ENCODE measurements at regions not wholly inside any gene's neighbourhood (a gene's known extent, or its start where the extent isn't known, plus 50 kb on each side); places are given as distances from the start of the nearest gene placed in this dataset.
"Not testable (repeated sequence)": the region's sequence is repeated elsewhere in the genome, so short reads cannot be mapped to it uniquely, and the experiment has no call there.

- H3K36me3 Mint-ChIP-seq (ENCODE audit: insufficient read depth) = no peaks in the 10 kb centered on the region
- DNase-seq (no peak), ATAC-seq (replicated peaks) (no peak)
- H3K4me3 Mint-ChIP-seq = no peak overlapping the region
- H3K9me3 Mint-ChIP-seq = peaks cover 14% of the 10 kb centered on the region in 2 donors
- H3K27me3 Mint-ChIP-seq = no peaks in the 10 kb centered on the region
- no peaks in the 10 kb centered on the region for H3K4me1 Mint-ChIP-seq (ENCODE audit: low read depth in 2 of 2)
- H3K27ac Mint-ChIP-seq = no peak overlapping the region
Measured at GRCh38 chr7:81277691-81278090, 358.8 kb upstream of the SEMA3C start.

- no peaks in the 10 kb centered on the region for H3K4me1 Mint-ChIP-seq (ENCODE audit: low read depth in 2 of 2)
- peaks cover 9 to 14% of the 10 kb centered on the region in 2 donors for H3K9me3 Mint-ChIP-seq
- H3K27me3 Mint-ChIP-seq = no peaks in the 10 kb centered on the region
- ATAC-seq (replicated peaks) (no peak), DNase-seq (no peak)
- H3K4me3 Mint-ChIP-seq = no peak overlapping the region
- H3K36me3 Mint-ChIP-seq (ENCODE audit: insufficient read depth) = no peaks in the 10 kb centered on the region
- H3K27ac Mint-ChIP-seq = no peak overlapping the region
Measured at GRCh38 chr7:81273601-81274397, 354.9 kb upstream of the SEMA3C start.

DNA sequence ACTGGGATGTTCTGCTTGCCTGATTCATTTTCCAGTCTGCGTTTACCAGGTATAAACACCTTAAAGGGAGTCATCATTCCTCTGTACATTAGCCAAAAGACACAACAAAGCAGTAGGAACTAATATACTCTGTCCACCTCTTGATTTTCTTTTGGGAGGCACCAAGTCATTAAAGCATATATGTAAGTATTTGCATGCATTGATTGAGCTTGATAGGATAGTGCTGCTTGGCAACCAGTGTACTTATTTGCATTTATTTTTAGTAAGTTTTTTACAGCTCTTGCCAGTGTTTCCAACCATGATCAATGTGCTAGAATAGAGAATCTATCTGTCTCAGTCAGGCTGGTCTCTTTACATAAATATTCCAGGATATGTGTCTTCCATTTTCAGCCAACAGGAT, 353.3 kb upstream of the SEMA3C start:
- ATAC-seq (replicated peaks) (no peak), DNase-seq (no peak)
- Mint-ChIP-seq H3K4me3 (no peak overlapping the region), H3K36me3 (ENCODE audit: insufficient read depth) (no peaks in the 10 kb centered on the region), H3K9me3 (peaks cover 9 to 14% of the 10 kb centered on the region in 2 donors), H3K27ac (no peak overlapping the region), H3K4me1 (ENCODE audit: low read depth in 2 of 2) (no peaks in the 10 kb centered on the region), H3K27me3 (no peaks in the 10 kb centered on the region)

DNA sequence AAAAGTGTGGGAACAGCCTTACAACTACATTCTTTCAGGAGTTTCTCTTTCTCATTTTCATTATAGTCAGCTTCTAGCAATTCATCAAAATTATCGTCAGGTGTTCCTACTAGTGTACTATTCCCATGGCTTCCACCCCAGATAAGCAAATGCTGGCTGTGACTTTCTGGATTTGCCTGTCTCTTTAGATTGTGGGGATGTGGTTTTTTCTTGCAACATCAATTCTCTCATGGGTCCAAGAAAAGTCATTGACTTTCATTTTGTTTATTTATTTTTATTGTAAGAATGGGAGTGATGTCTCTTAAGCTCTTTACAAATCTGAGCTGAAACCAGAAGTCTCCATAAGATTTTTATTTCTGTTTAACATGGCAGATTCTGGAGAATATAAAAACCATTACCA, 349.7 kb upstream of the SEMA3C start:
- DNase-seq = no peak

DNA sequence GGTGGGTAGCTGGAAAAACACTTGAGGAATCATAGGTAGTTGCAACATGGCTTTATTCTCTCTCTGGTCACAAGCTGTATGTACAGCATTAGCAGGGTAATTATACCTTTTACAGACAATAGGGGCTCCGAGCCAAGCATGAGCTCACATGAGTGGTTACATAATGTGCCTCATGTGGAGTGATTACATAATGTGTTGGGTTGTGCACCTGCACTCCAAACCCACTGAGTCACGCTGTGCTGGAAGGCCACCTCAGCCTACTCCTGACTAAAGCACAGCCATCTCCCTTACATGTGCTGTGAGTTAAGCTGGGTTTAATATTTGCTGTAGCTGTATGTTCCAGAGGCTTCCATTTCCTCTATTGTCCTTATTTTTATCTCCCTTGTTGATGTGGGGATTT, 348.7 kb upstream of the SEMA3C start:
- H3K27me3 Mint-ChIP-seq = no peaks in the 10 kb centered on the region
- no peak overlapping the region for H3K4me3 Mint-ChIP-seq
- no peaks in the 10 kb centered on the region for H3K4me1 Mint-ChIP-seq (ENCODE audit: low read depth in 2 of 2)
- no peaks in the 10 kb centered on the region for H3K36me3 Mint-ChIP-seq (ENCODE audit: insufficient read depth)
- DNase-seq (no peak), ATAC-seq (replicated peaks) (no peak)
- H3K27ac Mint-ChIP-seq = no peak overlapping the region
- peaks cover 2 to 14% of the 10 kb centered on the region in 2 donors for H3K9me3 Mint-ChIP-seq

More for the DNA sequence above, 349.7 kb upstream of the SEMA3C start:
- H3K4me1 Mint-ChIP-seq (ENCODE audit: low read depth in 2 of 2) = no peaks in the 10 kb centered on the region
- no peaks in the 10 kb centered on the region for H3K27me3 Mint-ChIP-seq
- no peak for ATAC-seq (replicated peaks)
- H3K9me3 Mint-ChIP-seq = peaks cover 2 to 14% of the 10 kb centered on the region in 2 donors
- H3K36me3 Mint-ChIP-seq (ENCODE audit: insufficient read depth) = no peaks in the 10 kb centered on the region
- H3K4me3 Mint-ChIP-seq = no peak overlapping the region
- no peak overlapping the region for H3K27ac Mint-ChIP-seq

GRCh38 chr7:81264116-81264515, 345.3 kb upstream of the SEMA3C start:
- Mint-ChIP-seq H3K27ac (no peak overlapping the region), H3K9me3 (peaks cover 3 to 7% of the 10 kb centered on the region in 2 donors), H3K4me3 (no peak overlapping the region), H3K4me1 (ENCODE audit: low read depth in 2 of 2) (no peaks in the 10 kb centered on the region), H3K27me3 (no peaks in the 10 kb centered on the region), H3K36me3 (ENCODE audit: insufficient read depth) (no peaks in the 10 kb centered on the region)
- ATAC-seq (replicated peaks) (no peak), DNase-seq (no peak)

GRCh38 chr7:81260152-81260551, 341.3 kb upstream of the SEMA3C start:
- peaks cover 7% of the 10 kb centered on the region in 2 donors for H3K9me3 Mint-ChIP-seq
- H3K4me3 Mint-ChIP-seq = no peak overlapping the region
- no peaks in the 10 kb centered on the region for H3K36me3 Mint-ChIP-seq (ENCODE audit: insufficient read depth)
- no peak overlapping the region for H3K27ac Mint-ChIP-seq
- DNase-seq (no peak), ATAC-seq (replicated peaks) (no peak)
- no peaks in the 10 kb centered on the region for H3K4me1 Mint-ChIP-seq (ENCODE audit: low read depth in 2 of 2)
- no peaks in the 10 kb centered on the region for H3K27me3 Mint-ChIP-seq

DNA sequence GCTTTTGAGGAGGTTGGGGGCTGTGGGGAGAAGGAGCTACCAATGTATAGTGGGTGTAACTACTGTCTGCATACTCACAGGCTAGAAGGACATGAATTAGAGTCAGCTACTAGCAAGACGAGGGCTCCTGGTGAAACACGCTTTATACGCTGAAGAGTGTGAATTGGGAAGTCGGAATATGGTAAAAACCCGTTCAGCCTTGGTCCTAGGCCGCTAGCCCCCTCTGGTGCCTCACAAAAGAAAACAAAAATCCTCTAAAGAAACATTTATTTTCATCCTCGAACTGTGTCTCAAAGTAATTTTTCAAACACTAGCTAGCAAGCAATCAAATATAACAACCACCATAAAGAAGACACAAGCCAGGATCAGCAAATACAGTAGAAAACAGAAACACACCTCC, 338.1 kb upstream of the SEMA3C start:
- ATAC-seq (replicated peaks) = no peak
- no peak overlapping the region for H3K27ac Mint-ChIP-seq
- no peaks in the 10 kb centered on the region for H3K27me3 Mint-ChIP-seq
- H3K4me3 Mint-ChIP-seq = no peak overlapping the region
- H3K4me1 Mint-ChIP-seq (ENCODE audit: low read depth in 2 of 2) = no peaks in the 10 kb centered on the region
- peaks cover 8 to 11% of the 10 kb centered on the region in 2 donors for H3K9me3 Mint-ChIP-seq
- no peak for DNase-seq
- H3K36me3 Mint-ChIP-seq (ENCODE audit: insufficient read depth) = no peaks in the 10 kb centered on the region

DNA sequence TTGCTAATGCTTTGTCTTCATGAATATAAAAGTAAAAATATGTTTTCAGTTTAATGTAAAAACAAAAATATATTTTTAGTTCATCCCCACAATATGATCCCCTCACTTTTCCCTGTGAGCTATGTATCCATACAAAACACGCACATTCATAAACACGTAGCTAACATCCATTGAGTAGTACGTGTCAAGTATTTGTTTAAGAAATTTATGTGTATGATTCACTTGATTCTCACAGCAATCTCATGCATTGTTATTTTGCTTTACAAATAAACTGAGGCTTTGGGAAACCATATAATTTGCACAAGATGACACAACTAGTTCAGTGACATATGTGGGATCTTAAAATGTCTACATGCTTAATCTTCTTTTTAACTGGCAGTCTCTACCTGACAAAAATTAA, 329.6 kb upstream of the SEMA3C start:
- ATAC-seq (replicated peaks) (no peak), DNase-seq (no peak)
- peaks cover 0 to 12% of the 10 kb centered on the region in 2 donors for H3K9me3 Mint-ChIP-seq
- H3K36me3 Mint-ChIP-seq (ENCODE audit: insufficient read depth) = no peaks in the 10 kb centered on the region
- no peaks in the 10 kb centered on the region for H3K4me1 Mint-ChIP-seq (ENCODE audit: low read depth in 2 of 2)
- no peaks in the 10 kb centered on the region for H3K27me3 Mint-ChIP-seq
- no peak overlapping the region for H3K4me3 Mint-ChIP-seq
- no peak overlapping the region for H3K27ac Mint-ChIP-seq

DNA sequence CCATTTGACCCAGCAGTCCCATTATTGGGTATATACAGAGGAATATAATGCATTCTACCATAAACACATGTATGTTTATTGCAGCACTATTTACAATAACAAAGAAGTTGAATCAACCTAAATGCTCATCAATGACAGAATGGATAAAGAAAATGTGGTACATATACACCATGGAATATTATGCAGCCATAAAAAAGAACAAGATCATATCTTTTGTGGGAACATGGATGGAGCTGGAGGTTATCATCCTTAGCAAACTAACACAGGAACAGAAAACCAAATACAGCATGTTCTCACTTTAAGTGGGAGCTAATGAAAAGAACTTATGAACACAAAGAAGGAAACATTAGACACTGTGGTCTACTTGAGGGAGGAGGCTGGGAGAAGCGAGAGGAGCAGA, 328.5 kb upstream of the SEMA3C start:
- not testable (repeated sequence) for H3K27ac Mint-ChIP-seq; DNase-seq; ATAC-seq (replicated peaks); H3K27me3 Mint-ChIP-seq; H3K36me3 Mint-ChIP-seq (ENCODE audit: insufficient read depth); H3K4me3 Mint-ChIP-seq; H3K4me1 Mint-ChIP-seq (ENCODE audit: low read depth in 2 of 2)
- peaks cover 0 to 12% of the 10 kb centered on the region in 2 donors for H3K9me3 Mint-ChIP-seq

GRCh38 chr7:81245353-81245752, 326.5 kb upstream of the SEMA3C start:
- H3K27me3 Mint-ChIP-seq = no peaks in the 10 kb centered on the region
- no peak overlapping the region for H3K4me3 Mint-ChIP-seq
- no peak overlapping the region for H3K27ac Mint-ChIP-seq
- no peak for DNase-seq
- H3K36me3 Mint-ChIP-seq (ENCODE audit: insufficient read depth) = no peaks in the 10 kb centered on the region
- H3K9me3 Mint-ChIP-seq = peaks cover 6 to 16% of the 10 kb centered on the region in 2 donors
- H3K4me1 Mint-ChIP-seq (ENCODE audit: low read depth in 2 of 2) = no peaks in the 10 kb centered on the region
- ATAC-seq (replicated peaks) = no peak

GRCh38 chr7:81244224-81244623, 325.4 kb upstream of the SEMA3C start:
- no peaks in the 10 kb centered on the region for H3K27me3 Mint-ChIP-seq
- H3K4me3 Mint-ChIP-seq = no peak overlapping the region
- H3K9me3 Mint-ChIP-seq = peaks cover 7 to 13% of the 10 kb centered on the region in 2 donors
- no peak for DNase-seq
- no peaks in the 10 kb centered on the region for H3K36me3 Mint-ChIP-seq (ENCODE audit: insufficient read depth)
- H3K27ac Mint-ChIP-seq = no peak overlapping the region
- H3K4me1 Mint-ChIP-seq (ENCODE audit: low read depth in 2 of 2) = no peaks in the 10 kb centered on the region
- no peak for ATAC-seq (replicated peaks)

DNA sequence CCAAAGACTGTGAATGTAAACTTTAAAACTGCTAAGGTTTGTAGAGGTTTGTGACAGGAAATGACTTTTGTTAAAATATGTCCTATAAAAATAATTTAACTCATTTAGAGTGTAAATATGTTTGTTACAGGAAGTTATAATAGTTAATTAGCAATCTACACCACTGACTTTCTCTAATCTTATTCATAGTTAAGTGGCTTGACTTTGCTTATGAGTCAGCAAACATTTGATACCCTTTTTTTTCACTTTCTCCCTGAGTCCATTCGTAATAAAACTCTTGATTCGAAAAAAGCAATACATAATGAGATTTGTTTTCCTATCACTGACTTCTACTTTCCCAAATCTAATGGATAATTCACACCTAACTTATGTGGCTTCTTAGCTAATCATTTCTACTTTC, 317.7 kb upstream of the SEMA3C start:
- ATAC-seq (replicated peaks) = no peak
- H3K9me3 Mint-ChIP-seq = peaks cover 7 to 13% of the 10 kb centered on the region in 2 donors
- H3K4me3 Mint-ChIP-seq = no peak overlapping the region
- H3K36me3 Mint-ChIP-seq (ENCODE audit: insufficient read depth) = no peaks in the 10 kb centered on the region
- no peak for DNase-seq
- no peaks in the 10 kb centered on the region for H3K4me1 Mint-ChIP-seq (ENCODE audit: low read depth in 2 of 2)
- H3K27me3 Mint-ChIP-seq = no peaks in the 10 kb centered on the region
- no peak overlapping the region for H3K27ac Mint-ChIP-seq

DNA sequence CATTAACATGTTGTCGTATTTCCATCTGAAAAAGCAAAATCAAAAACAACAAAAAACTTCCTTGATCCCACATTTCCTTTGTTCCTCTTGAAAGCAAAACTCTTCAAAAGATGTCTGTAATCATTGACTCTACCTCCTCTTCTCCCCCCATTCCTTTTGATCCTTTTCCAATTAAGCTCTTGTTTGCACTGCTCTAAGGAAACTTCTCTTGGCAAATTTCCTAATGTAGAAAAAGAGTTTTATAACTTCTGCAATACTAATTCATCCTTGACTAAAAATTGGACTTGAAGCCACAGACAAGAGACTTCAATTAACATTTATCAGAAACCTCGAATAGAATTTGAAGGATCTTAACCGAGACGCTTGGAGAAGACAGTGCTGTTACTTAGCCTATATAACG, 317.1 kb upstream of the SEMA3C start:
- ATAC-seq (replicated peaks) (no peak), DNase-seq (no peak)
- H3K9me3 Mint-ChIP-seq = peaks cover 3 to 7% of the 10 kb centered on the region in 2 donors
- H3K36me3 Mint-ChIP-seq (ENCODE audit: insufficient read depth) = no peaks in the 10 kb centered on the region
- H3K4me3 Mint-ChIP-seq = no peak overlapping the region
- H3K27ac Mint-ChIP-seq = no peak overlapping the region
- H3K27me3 Mint-ChIP-seq = no peaks in the 10 kb centered on the region
- H3K4me1 Mint-ChIP-seq (ENCODE audit: low read depth in 2 of 2) = no peaks in the 10 kb centered on the region

Data from effector memory CD8-positive, alpha-beta T cell (primary cell).